DND-41 (cell line): ENCODE measurements at regions not wholly inside any gene's neighbourhood (a gene's known extent, or its start where the extent isn't known, plus 50 kb on each side); places are given as distances from the start of the nearest gene placed in this dataset.

Experiments used
- CTCF ChIP-seq: IDR thresholded peaks from 2 replicates; pipeline ENCODE4 v1.5.1; 2012; ENCODE audit warnings: borderline replicate concordance, low read length, moderate library complexity, mild to moderate bottlenecking; ENCODE audit not compliant: poor library complexity, severe bottlenecking; ENCODE audit errors: extremely low read depth
- EZH2 ChIP-seq: IDR thresholded peaks from 3 replicates; pipeline ENCODE4 v1.6.1; 2012; ENCODE audit warnings: borderline replicate concordance, low read depth, mild to moderate bottlenecking, moderate library complexity, low read length, inconsistent platforms; ENCODE audit not compliant: severe bottlenecking

- TF ChIP-seq CTCF (no peak), EZH2 (no peak)
Observed at GRCh38 chr5:4859500-4860235, 280.5 kb upstream of the ADAMTS16 start.
